GM20000 (cell line): ENCODE measurements at regions not wholly inside any gene's neighbourhood (a gene's known extent, or its start where the extent isn't known, plus 50 kb on each side); places are given as distances from the start of the nearest gene placed in this dataset.

Experiments
- DNase-seq: peaks from one replicate; pipeline ENCODE4 v3.0.0; 2012; ENCODE audit warnings: low spot score
- CTCF ChIP-seq: IDR thresholded peaks from 2 replicates; pipeline ENCODE4 v1.5.1; 2012; ENCODE audit warnings: mild to moderate bottlenecking, control low read depth; ENCODE audit errors: extremely low read depth, missing control alignments

- DNase-seq: peak; percentile 58
- TF ChIP-seq CTCF: no peak
Observed at GRCh38 chr6:11386323-11386722, 151.2 kb upstream of the TMEM170B start.

- DNase-seq: no peak
- no peak for TF ChIP-seq CTCF
Observed at GRCh38 chr6:11384531-11385309, 152.3 kb upstream of the NEDD9 start.

GRCh38 chr6:11381801-11382513 lies 149.5 kb upstream of the NEDD9 start:
- no peak for TF ChIP-seq CTCF
- DNase-seq: peak; percentile 60

- TF ChIP-seq CTCF: no peak
- no peak for DNase-seq
Observed at GRCh38 chr6:11380969-11381744, 148.7 kb upstream of the NEDD9 start.

GRCh38 chr6:11380549-11380948 lies 148.1 kb upstream of the NEDD9 start:
- no peak for DNase-seq
- no peak for TF ChIP-seq CTCF

- DNase-seq: no peak
Observed at GRCh38 chr6:11379805-11380204, 147.3 kb upstream of the NEDD9 start.

More at GRCh38 chr6:11379805-11380204, 147.3 kb upstream of the NEDD9 start:
- TF ChIP-seq CTCF: no peak
